Fibroblast of upper back skin (primary cell): ENCODE measurements at regions not wholly inside any gene's neighbourhood (a gene's known extent, or its start where the extent isn't known, plus 50 kb on each side); places are given as distances from the start of the nearest gene placed in this dataset.
"Not testable (repeated sequence)": the region's sequence is repeated elsewhere in the genome, so short reads cannot be mapped to it uniquely, and the experiment has no call there.

ENCODE experiments used
- DNase-seq: peaks from one replicate; pipeline ENCODE4 v3.0.0-alpha.2; 2013

- no peak for DNase-seq
These were observed 128.8 kb downstream of the TEX36 start for GRCh38 chr10:125554016-125554703.

- DNase-seq, result no peak
These were observed 129.9 kb downstream of the TEX36 start for GRCh38 chr10:125553091-125553490.

- no peak for DNase-seq
These were observed 131.7 kb downstream of the TEX36 start for GRCh38 chr10:125551247-125551646.

DNA sequence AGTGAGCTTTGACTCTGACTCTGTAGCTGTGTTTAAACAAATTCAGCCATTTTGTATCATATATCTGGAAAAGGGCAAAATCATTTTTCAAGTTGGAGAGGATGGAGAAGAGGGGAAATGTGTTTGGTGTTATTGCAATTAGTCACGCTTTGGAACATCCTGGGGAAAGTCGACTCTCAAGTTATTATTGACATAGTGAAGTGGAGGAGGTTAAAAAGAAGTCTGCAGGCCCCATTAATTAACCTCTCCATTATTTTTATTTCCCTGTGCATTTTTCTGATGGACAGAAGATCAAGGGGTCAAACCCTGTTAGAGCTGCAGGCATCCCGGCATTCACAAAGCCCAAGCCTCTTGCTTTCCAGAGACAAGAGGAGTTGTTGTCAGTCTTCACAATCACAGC lies 132.6 kb downstream of the TEX36 start:
- peak; percentile 35 for DNase-seq

DNA sequence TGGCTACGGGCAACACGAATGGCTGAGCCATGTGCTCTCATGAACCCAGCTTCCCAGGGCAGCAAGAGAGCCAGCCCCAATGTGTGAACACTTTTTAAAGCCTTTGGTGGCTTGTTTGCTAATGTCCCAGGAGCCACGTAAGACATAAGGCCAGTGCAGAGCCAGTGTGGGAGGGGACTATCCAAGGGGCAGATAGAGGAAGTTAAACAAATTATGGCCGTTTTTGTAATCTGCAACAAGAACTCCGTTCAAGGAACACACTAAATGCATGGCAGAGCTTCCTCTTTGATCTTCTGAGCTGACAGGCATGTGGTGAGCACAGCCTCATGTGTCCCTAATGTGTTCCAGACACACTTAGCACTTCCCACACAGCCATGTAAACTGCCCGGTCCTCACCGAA lies 133.3 kb downstream of the TEX36 start:
- DNase-seq, result peak; percentile 11

- no peak for DNase-seq
These were observed 134.1 kb downstream of the TEX36 start for GRCh38 chr10:125548878-125549277.

GRCh38 chr10:125548356-125548755 lies 134.6 kb downstream of the TEX36 start:
- no peak for DNase-seq

GRCh38 chr10:125547010-125547650 lies 135.8 kb downstream of the TEX36 start:
- no peak for DNase-seq

- DNase-seq, result no peak
These were observed 139.2 kb downstream of the TEX36 start for GRCh38 chr10:125543796-125544195.

- no peak for DNase-seq
These were observed 143.8 kb downstream of the TEX36 start for GRCh38 chr10:125538947-125539731.

DNA sequence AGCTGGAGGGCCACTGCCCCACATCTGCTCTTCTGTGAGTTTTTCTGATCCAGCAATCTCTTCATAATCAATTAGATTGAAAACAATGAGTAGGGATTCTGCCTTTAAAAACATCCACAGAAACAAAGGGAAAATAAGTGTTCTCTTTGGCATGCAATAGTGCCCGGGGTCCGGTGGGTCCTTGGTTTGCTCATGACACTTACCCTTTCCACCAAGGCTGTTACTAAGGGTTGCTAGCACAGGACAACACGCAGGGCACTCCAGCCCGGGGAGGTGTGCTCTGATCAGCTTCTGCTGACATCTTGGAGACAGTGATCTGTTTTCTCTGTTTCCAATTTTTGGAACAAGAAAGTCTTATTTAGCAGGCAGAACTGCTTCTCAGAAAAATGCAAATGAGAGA lies 146.7 kb downstream of the TEX36 start:
- DNase-seq, result no peak

GRCh38 chr10:125535559-125535958 lies 147.4 kb downstream of the TEX36 start:
- no peak for DNase-seq

- DNase-seq, result no peak
These were observed 148.4 kb downstream of the TEX36 start for GRCh38 chr10:125534515-125534914.

DNA sequence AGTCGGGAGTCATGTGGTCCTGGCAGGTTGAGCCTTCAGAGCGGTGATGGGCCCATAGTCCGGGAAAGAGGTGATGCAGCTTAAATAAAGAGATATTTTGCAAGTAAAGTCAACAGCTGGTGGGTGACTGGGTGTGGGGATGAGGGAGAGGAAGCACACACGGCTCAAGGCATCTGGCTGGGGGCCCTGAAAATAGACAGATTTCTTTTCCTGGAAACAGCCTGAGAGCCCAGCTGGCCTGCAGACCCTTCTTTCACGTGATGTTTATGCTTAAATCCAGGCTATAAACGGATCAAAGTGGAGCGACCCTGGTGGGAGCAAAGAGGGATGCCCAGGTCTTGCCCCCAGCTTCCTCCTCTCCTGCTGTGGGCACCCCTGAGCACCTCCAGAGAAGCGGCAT lies 149.1 kb downstream of the TEX36 start:
- no peak for DNase-seq

GRCh38 chr10:125531465-125531864 lies 151.5 kb downstream of the TEX36 start:
- DNase-seq, result no peak

DNA sequence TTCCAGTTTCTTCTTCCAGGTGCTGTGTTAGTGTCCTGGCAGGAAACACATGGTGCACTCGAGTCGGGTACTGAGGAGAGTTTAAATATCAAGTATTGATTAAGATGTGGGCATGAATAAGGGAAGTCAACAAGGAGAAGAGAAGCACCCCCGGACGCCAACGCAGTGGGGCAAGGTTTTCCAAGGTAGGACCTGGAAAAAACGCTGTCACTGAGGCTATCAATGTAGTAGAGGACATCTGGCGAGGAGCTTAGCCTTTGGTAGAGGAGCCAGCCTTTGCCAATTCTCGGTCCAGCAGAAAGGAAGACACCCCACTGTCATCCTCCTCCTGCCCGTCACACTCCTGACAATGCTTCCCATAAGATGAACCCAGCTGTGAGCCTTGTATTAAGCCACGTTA lies 159.6 kb downstream of the TEX36 start:
- DNase-seq, result no peak

- no peak for DNase-seq
These were observed 161.0 kb downstream of the TEX36 start for GRCh38 chr10:125521721-125522680.

DNA sequence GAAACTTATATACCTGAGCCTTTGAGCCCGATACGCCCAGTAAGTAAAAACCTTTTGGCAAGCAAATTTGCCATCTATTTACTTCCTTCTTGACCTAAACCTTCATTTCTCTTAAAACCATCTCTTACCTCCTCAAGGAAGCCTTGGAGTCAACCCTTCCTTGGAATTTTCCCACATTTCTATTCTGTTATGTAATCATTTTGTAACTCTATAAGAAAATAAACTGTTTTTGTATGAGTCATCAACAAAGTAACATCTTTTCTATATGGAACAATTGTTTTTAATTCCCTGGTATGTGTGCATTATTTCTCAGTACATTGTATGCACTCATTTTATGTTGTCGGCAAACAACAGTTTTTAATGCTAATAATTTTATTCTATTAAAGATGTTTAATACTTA lies 162.0 kb downstream of the TEX36 start:
- no peak for DNase-seq

- not testable (repeated sequence) for DNase-seq
These were observed 164.6 kb downstream of the TEX36 start for GRCh38 chr10:125518397-125518796.

DNA sequence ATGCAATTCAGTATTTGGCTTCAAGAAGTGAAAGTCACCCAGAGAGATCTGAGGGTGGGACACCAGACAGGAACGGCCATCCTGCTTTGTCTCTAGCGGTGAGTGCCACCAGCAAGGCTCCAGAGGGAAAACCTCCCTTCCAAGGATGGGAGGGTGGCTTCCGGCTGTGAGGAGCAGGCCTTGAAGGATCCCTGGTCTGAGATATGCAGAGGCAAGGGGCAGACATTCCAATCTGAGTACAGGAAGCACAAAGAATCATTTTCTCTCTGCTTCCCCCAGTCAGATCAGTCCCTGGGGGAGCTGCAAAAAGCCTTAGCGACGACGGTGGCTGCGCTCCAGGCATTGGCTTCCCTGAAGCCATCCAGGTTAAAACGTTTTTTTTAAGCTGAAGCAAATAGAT lies 167.4 kb downstream of the TEX36 start:
- no peak for DNase-seq

DNA sequence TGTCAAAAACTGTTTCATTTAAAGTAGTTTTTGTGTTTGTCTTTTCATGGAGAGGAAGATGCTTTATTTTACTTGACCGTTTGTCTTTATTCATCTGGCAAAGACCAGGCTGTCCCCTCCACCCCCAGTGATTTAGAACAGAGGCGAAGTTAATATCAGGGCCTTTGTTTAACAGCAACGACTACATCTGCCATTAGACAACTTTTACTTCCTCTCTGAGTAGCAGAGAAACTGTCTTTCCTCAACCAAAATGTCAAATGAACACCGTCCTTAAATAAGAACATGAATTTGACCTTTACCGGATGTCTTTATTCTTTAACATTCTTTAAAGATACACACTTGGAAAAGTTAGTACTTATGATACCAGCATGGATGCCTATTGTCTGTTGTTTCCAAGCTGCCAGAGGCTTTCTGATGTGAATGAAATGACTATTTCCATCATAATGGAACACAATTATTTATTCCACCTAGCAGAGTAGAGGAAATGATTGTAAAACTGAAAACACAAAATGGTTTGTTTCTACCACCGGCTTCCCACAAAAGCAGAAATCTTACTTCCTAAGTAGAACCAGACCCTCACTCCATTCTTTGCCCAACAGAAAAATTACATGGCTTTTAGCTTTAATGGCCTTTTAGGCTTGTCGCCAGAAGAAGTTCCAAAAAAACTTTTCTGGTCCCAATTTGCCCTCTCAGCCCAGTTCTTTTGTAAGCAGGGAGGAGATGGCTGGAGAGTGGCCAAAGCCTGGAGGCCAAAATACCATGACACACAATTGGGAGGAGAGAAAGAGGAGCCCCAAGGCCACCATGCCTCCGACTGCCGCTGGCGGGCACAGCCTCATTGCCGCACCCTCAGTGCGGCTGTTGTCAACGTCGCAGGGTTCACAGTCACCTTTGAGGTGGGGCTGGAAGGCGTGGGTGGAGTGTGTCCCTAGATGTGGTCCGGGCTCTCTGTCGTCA lies 168.5 kb downstream of the TEX36 start:
- DNase-seq, result no peak
